ENCODE measurements at regions not wholly inside any gene's neighbourhood (a gene's known extent, or its start where the extent isn't known, plus 50 kb on each side); places are given as distances from the start of the nearest gene placed in this dataset.
"Not testable (repeated sequence)": the region's sequence is repeated elsewhere in the genome, so short reads cannot be mapped to it uniquely, and the experiment has no call there.

DNA sequence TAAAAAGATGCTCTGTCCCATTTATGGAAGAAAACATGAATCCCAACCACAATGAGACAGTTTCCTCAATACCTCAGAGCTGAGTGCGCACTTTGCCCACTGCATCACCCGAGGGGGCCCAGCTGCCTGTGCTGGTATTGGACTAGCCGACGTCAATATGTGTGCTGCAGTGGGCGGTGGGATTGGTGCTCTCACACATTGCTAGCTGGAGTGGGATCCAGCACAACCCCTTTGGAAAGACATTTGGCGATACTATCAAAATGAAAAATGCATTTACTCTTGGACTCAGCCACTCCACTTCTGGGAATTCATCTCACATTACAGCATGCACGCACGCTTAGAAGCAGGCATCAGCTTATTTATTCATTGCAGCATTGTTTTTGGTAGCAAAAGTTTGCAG, 289.2 kb upstream of the FOXF1 start:
- no peak for DNase-seq

DNA sequence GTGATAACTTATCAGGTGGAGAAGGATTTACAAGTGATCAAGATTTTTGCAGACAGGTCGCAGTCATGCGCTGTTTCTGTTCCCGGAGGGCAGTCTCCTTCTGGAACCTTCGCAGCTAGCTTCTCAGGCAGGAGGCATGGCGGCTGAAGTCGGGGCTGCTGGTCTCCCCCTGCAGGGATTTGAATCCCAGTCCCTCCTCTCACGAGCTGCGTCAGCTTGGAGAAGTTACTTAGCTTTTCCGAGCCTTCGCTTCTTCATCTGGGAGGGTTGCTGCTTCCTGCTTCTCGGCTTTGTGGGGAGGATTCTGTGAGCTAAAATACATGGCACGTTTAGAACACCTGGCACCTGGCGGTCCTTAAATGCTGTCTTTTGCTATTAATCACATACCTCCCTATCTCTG, 287.8 kb upstream of the FOXF1 start:
- DNase-seq, result no peak

DNA sequence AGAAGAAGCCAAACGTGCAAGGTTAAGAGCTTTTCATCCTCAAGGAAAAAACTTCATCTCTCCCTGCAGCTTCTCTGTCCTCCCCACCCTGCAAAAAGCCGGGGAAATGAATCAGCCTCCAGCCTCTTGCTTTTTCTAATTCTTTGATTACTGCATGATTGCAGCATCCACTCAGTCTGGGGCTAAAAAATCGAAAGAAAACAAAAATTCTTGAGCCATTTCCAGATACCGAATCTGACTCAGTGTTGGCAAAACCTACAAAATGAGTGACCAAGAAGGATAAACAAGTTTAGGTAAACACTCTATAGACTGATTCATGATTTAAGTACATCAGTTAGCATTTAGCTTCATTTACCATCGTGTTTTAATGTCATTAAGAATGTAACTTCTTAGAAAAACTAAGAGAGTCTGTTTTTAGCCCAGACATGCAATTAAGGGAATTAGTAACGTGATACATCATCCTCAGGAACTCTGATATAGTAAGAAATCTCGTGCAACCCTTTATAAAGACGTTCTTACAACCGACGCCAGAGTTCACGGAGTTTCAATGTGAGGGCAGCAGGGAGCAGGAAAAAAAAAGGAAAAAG, 287.3 kb upstream of the FOXF1 start:
- no peak for DNase-seq

DNA sequence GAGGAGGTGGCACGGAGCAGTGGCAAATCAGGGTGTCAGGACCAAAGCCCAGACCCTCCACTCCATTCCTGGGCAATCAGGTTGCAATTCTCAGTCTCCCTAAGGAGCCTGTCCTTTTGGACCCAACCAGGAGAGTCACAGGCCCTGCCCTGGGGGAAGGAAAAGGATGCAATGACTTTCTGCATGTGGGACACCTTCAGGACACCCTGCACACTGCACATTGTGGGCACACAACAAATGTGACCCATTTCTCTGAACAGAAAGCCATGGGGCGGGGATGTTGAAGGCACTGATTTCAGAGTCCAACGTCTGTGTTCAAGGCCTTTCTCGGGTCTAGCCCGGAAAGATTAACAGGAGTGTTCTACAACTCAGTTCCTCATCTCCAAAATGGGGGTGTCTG, 286.2 kb upstream of the FOXF1 start:
- no peak for DNase-seq

DNA sequence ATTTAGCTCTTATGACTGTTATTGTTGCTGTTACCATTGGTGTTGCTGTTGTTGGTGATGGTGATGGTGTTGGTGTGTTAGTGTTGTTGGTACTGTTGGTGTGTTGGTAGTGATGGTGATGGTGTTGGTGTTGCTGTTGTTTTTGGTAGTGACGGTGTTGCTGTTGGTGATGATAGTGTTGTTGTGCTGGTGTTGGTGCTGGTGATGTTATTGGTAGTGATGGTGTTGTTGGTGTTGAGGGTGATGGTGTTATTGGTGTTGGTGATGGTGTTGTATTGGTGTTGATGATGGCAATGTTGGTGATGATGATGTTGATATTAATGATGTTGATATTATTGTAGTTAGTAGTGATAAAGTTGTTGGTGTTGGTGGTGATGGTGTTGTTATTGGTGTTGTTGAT, 285.7 kb upstream of the FOXF1 start:
- no peak for DNase-seq

DNA sequence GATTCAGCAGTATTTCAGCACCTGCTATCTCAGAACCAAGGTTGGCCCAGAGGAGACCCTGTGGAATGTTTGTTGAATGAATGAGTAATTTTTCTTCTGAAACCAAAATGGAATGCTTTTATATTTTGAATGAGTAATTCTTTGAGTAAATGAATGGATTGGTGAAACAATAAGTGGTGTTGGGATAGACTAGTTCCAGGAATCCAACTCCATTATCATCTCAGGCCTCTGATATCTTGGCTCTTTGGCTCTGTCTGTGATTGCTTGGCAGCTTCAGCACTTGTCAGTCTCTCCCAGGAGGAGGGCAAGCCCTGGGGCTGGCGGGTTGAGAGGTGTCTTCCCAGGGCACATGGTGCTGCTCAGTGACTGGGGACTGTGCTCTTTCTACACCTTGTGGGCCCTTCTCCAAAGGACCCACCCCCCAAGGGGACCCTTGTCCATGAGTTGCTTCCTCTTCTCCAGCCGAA, 284.4 kb upstream of the FOXF1 start:
- DNase-seq, result no peak

DNA sequence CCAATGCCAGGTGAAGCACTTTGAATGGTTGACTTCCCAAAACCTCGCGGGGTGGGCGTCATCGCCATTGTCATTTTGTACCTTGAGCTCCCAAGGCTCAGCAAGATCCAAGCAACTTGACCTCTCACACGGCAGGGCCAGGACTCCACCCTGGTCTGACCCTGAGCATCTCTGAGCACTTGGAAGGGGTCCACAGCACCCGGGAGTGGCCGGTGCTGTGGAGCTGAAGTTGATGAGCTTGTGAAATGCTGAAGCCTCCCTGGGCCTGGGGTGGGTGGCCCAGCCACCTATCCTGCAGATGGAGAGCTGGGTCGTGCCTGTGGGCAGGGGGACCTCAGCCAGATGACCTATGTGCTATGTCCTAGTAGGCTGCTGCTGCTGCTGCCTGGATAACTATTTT, 283.3 kb upstream of the FOXF1 start:
- DNase-seq, result no peak

DNA sequence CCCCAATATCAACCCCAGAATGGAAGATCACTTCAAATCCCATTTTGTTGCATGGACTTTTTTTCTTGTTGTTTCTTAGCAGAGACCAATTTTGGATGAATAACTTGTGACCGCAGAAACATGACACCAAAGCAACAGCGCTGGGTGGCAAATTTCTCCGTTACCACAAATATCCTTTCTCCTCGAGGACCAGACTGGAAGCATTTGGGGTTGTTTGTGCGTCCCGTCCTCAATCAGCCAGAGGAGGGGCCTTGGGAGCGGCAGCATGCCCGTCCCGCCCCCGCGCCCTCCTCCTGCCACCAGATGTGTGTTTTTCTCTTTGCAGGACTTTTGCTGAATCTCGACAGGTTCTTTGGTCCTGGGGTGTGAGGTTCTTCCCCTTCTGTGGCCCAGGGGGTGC, 282.5 kb upstream of the FOXF1 start:
- DNase-seq, result no peak

DNA sequence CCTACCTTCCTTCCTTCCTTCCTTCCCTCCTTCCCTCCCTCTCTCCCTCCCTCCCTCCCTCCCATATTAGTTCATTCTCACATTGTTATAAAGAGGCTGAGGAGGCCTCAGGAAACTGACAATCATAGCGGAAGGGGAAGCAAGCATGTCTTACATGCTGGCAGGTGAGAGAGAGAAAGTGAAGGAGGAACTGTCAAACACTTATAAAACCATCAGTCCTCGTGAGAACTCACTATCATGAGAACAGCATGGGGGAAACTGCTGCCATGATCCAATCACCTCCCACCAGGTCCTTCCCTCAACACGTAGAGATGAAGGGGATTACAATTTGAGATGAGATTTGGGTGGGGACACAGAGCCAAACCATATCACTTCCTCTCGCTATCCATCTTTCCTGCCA, 281.6 kb upstream of the FOXF1 start:
- no peak for DNase-seq

DNA sequence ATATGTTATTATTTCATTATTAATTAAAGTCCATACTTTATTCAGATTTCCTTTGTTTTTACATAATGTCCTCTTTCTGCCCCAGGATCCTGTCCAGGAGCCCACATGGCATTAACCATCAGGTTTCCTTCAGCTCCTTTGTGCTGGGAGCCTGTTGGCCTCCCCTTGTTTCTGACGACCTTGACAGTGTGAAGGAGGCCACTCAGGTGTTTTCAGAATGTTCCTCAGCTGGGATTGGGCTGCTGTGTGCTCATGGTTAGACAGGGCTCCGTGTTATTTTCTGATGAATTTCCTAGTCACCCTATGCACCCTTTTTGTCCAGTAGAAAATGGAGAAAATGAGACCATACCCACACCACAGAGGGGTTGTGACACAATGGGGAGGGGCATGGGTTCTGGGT, 281.0 kb upstream of the FOXF1 start:
- no peak for DNase-seq

DNA sequence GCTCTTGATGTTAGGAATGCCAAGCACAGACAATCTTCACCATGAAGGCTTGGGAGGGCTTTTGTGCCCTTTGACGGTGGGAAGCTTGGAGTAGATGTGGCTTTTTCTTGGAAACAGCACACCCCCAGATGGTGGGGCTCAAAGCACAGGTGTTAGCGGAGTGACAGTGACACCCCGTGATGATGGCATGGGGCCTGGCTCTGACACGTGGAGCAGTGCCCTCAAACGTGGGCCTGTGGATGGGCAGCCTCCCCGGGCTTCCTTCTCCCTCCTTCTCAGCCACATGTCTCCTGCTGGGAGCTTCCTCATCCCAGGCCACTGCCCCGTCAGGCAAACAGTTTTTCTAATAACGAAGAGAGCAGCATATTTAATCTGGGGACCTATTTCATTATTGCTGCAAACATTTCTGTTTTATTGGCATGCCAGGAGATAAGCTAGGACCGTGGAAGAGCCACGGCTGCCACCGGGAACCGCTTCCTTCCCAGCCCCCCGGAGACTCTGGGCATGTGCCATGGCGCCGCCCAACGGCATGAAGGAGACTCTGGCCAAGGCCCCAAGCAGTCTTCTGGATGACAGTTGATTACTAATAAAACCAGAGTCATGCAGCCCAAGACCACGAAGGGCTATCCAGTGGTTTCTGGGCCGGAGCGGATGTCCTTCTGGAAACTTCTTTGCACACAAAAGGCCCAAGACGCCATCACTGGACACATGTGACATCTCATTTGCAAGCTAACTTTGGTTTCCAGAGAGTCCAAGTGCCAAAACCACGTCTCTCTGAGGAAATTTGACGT, 280.3 kb upstream of the FOXF1 start:
- DNase-seq, result no peak

DNA sequence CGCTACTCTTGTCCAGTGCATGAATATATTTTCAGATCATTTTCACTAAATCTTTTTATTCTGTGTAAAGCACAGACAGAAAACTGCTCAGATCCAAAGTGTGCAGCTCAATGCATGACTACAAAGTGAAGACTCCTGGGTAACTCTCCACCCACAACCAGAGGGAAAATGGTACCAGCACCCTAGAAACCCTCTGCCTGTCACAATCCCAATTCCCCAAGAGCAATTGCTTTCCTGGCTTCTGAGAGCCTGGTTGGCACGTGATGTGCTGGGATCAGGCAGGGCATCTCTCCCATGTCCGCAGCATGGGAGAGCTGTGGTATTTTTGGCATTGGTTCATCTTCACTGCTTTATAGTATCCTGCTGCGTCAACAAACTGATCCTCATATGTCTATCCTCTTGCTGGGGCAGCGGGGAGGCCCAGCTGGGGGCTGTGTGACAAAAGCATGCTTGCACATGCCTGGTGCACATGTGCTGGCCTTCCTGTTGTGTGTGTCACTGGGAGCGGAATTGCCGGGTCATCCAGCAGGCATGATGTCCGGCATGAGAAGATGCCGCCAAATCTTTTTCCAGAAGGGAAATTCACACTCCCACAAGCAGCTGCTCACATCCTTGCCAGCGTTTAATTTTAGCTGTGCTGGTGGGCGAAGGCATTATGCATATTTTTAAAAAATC, 278.9 kb upstream of the FOXF1 start:
- DNase-seq, result no peak

DNA sequence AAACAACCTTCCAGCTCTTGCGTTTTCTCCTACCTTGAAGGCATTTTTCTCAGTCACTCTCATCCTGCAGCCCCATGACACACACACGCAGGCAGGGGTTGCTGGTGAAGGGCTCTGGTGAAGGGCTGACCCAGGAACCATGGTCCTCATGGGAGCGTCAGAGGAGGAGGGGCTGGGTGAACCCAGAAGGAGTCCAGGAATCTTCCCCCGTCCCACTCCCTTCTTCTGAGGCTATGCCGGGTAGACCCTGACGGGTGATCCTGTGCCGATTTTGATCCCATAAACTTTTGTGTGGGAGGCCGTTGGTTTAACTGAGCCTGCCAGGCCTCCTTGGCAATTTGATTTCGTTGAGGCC, 278.4 kb upstream of the FOXF1 start:
- DNase-seq, result no peak

DNA sequence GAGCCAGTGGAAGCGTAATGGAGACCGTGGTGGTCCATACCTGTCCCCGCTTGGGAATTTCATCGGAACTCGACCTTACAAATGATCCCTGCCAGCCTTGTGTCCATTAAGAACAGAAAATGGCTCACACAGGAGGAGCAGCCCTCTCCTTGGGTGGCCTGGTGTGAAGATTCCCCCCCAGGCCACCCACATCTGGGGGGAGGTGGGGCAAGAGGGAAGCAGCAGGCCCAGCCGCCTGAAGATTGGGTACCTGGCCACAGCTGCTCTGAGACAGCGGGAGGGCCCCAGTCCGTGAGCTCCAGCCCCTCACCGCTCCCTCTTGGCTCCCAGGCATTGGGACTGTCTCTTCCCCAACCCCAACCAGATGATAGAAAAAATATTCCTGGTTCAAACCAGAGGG, 277.8 kb upstream of the FOXF1 start:
- no peak for DNase-seq

DNA sequence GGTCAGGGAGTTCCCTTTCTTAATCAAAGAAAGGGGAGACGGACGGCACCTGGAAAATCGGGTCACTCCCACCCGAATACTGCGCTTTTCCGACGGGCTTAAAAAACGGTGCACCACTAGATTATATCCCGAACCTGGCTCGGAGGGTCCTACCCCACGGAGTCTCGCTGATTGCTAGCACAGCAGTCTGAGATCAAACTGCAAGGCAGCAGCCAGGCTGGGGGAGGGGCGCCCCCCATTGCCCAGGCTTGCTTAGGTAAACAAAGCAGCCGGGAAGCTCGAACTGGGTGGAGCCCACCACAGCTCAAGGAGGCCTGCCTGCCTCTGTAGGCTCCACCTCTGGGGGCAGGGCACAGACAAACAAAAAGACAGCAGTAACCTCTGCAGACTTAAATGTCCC, 276.8 kb upstream of the FOXF1 start:
- not testable (repeated sequence) for DNase-seq

DNA sequence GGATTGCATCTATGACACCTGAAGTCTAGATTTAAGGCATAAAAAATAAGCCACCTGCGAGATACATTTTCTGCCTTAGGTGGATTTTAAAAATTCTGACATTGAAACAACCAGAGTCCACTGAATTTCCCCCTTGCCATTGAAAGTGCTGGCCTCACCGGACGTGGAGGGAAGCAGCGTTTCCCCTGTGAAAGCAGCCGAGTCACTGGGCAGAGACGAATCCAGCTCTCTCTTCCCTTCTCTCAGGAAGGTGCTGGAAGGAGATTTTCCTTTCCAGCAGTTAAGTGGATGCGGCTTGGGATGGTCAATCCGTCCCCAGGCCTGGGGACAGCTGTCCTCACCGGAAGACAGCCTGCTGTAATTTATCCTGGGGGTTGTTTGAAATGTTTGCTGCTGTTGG, 270.9 kb upstream of the FOXF1 start:
- DNase-seq, result no peak

DNA sequence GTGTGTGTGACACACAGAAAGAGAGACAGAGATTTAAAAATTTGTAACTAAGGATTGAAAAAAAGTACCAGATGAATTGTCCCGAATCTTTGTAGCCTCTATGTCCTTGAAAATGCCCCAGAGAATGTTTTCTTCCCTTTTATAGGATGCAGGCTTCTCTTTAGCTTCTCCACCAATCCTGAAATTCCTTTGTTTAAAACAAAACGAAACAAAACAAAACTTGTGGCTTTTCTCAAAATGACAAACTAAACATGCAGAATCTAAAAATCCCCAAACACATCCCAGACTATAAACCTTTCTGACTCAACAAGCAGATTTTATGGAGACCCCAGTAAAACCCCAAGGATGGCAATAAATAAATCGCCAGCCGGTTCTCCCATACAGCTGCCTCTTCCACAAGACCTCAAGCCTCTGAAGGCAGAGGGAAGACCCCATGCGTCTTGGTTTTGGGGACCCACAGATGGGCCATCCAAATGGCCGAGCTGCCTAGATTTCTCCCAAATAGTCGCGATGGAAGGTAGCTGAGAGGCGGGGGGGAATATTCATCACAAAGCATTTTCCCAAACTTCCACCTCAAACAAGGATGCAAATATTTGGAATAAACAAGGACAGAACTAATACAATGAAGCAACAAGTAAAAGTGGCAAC, 269.5 kb upstream of the FOXF1 start:
- DNase-seq, result no peak

DNA sequence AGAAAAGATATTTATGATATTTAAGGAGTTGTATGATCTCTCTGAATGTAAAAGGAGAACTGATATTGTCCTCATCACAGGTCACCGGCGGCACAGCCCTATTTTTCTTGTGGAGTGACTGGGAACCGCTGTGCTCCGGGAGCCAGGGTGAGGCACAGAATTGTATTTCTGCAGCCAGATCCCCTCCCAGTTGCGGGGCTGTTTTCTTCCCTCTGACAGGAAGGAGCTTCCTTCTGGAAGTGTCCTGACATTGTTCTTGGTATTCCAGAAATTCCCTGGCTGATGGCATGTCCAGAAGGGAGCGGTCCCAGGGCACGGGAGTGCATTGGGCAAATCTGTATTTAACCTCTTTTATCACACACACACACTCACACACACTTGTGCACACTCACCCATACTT, 268.6 kb upstream of the FOXF1 start:
- DNase-seq, result no peak

DNA sequence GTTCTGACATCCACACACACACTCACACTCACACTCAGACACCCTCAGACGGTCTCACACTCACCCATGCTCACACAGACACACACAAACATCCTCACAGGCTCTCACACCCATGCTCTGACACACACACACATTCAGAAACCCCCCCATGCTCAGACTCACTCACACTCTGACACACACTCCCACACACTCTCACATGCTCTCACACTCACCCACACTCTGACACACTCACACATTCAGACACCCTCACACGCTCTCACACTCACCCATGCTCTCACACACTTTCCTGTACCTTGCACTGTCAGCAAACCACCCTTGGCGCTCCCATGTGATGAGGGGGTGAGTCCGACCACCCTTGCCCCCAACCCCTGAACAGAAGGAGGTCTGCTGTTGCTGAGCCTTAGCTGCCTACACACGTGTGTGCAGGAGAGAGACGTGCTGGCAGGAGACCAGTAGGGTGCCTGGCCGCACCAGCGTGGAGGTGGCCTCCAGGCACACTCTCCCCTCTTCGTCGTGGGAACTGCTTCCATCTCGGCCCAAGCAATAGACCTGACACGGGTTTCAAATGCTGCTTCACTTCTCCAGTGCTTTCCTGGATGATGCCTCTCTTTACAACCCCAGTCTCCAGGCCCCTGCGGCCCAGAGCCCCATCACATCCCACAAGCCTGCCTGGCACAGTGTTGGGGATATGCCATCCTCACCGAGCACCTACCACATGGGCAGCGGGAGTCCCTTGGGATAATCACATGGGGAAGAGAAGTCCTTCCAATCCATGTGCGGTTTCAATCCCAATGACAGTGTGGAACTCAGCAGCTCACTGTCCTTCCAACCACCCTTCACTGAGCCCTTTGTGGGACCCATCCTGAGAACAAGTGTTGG, 267.8 kb upstream of the FOXF1 start:
- DNase-seq, result no peak

DNA sequence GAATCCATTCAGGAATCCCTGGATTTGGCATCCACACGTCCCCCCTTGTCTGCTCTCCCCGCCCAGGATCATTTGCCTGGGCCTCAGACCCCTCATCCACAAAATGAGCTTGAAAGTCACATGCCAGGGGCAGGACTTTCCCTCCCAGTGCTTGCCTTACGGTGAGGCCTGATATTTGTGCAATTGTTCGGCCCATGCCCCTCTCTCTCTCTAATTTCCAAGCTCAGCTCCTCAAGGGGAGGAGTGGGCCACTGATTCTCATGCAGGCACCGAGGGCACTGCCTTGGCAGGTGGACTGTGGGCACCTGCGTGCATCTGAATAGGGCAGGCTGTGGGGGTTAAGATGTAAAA, 267.2 kb upstream of the FOXF1 start:
- no peak for DNase-seq

DNA sequence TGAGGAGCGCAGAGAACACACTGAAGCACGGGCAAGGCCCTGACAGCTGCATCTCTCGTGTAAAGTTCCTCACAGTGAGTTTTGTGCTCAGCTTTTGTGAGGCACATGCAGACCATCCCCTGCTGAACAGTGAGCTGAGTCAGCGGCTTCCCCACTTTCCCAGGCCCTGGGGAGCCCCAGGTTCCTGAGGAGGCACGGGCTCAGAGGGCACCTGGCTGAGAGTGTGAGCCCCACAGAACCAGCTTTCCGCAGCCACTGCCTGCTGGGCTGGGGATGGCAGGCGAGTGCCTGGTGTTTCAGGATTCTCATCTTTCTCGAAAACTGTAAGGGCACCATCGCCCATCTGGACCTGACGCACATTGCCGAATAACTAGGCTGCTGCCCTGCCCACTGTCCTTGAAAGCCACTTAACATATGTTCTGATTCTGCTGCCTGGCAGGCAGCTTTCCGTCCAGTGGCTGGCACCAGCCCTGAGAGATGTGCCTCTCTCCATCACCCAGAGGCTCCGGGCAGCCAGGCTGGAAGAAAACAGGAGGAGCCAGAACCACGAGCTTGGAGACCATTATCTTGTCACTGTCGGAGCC, 266.7 kb upstream of the FOXF1 start:
- no peak for DNase-seq

DNA sequence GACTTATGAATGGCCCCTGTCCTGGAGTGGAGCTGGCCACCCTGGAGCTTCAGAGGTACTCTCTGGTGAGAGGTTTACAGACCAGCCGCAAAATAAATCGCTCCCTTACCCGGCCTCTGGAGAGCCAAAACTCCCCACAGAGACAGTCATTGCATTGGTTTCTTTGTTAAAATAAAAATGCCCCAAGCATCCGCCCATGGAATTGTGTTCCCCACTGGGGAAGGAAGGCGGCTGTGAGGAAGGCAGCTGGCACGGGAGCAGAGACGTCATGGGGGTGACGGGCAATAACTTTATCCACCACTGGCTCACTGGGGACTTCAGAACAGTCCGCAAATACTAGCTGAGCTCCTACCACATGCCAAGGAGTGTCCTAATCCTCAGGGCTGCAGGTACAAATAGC, 266.2 kb upstream of the FOXF1 start:
- no peak for DNase-seq

DNA sequence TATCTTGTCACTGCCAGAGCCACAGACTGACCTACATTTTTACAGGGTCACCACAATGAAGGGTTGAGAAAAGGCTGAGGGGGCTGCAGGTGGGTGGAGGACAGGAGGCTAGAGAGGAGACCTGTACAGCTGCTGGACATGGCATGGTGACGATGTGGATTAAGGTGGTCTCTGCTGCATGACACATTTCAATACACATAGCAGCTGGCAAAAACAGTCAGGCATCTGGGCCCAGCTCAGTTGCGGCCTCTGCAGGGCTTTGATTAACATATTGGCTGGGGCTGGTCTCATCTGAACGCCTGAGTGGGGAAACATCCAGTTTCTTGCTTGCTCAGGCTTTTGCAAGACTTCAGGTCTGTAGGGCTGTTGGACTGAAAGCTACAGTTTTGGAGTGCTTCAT, 265.4 kb upstream of the FOXF1 start:
- DNase-seq, result no peak
